IPS-NIHi11 (cell line): ENCODE measurements at regions not wholly inside any gene's neighbourhood (a gene's known extent, or its start where the extent isn't known, plus 50 kb on each side); places are given as distances from the start of the nearest gene placed in this dataset.

Experiments used
- DNase-seq: peaks from one replicate; pipeline ENCODE4 v3.0.0; 2012; ENCODE audit warnings: mixed read lengths, low spot score

DNA sequence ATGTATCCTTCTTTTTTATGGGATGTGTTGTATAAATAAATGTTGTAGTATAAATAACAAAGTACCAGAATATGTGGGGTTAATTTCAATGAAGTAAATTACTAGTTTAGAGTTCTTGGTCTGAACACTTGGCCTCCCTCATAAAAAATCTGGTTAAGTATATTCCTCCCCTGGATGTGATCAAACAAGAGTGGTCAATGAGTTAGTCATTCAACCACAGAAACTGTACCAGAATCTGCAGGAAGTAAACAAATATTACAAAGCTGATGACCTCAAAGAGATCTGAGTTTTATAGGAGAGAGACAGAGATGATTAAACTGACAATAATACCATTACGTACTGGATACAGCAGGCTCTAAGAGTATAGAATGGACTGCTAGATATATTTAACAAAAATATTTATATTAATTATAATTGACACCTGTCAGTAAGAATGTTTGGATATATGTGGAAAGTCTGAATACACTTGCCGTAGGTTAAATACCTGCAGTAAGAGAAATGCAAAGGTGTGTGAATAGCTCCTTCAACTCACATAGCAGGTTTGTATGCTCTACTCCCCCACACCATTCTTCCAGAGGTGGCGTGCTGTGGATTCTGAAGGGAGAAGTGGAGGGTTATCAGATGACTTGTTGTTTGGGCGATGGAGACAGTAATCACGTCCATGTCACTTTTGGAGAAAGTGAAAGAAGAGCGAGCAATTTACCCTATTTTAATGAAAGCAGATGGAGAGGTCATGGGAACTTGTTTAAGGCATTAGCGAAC is 108.3 kb upstream of the LRATD1 start:
- DNase-seq = no peak

DNA sequence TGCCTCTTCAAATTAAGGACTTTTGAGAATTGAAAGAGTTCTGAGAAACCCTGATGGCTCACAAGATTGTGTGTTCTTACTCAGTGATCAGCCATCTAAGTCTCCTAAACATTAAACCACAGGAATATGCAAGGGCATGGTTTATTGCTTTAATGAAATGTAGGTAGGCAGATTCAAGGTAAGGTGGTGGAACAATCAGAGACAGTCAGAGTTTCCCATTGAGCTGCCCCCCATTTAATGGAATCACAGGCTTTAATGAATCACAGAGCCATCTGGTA is 107.8 kb upstream of the LRATD1 start:
- no peak for DNase-seq

DNA sequence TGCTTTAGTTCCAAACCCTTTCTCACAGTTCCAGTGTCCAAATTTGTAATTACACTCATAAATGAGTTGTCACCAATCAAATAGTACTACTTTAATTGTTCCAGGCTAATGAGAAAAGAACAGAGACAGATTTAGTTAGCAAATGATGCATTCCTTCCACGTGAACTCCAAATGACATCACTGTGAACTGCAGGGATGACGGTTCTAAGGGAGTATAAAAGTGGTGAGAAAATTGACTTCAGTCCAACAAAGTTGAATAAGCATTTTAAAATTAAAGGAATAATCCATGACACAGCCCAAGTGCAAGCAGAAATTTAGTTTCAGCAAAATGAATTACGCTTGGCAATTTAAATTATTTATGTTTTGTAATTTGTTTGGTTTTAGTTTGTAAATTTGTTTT is 102.0 kb upstream of the LRATD1 start:
- no peak for DNase-seq

DNA sequence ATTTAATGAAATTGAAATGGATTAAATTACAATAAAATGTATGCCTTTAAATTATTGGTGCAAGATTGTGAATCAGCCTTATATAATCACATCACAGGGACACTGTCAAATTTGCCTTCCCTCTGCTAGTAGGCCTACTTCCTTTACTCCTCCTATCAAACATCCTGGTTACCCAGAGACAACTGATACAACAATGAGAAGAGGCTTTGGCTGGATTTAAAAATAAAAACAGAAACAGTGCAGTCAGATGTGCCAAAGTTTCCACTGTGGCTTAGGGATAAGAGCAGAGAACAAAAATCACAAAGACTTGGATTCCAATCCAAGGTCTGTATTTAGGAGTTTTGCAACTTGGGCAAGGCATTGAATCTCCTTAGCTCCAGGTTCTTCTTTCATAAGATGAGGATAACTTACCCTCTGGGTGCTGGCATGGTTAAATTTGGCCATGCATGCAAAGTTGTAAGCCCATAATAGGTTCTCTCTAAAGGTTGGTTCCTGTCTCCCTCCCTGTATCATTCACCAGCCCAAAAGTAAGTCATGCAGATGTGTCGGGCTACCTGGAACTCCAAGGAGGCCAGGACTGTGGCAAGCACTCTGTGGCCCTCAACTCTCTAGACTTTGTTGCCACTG is 99.3 kb upstream of the LRATD1 start:
- no peak for DNase-seq

DNA sequence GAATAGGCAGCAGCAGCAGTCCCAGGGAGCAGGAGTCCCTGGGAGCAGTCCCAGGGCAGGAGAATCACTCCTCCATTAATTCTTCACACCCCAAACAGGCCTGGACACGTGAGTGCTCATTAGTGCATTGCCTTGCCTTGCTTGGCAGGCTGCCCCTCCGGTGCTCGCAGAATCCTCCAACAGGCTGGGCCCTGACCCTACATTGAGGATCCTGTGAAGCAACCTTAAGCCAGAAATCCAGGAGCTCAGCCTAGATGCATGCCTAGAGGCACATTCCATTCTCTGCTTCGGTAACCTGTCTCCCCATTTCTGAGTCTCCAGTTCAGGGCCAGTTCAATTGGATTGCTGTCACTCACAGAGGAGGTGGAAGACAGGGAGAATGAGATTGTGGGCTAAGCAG is 97.4 kb upstream of the LRATD1 start:
- DNase-seq = no peak

DNA sequence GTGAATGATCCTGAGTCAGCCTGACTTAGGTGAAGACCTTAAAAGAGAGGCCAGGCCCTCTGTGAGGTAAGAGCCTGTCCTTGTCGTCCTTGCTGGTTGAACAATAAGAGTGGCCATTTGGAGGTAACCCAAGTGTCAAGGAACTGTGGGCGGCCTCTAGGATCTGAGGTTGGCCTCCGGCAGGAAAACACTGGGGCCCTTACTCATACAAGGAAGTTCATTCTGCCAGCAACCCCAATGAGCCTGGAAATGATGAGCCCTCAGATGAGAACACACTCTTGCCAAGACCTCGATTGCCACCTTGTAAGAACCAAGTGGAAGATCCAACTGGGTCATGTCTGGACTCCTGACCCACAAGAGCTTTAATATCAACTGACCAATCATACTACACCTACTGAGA is 95.5 kb upstream of the LRATD1 start:
- DNase-seq = no peak

DNA sequence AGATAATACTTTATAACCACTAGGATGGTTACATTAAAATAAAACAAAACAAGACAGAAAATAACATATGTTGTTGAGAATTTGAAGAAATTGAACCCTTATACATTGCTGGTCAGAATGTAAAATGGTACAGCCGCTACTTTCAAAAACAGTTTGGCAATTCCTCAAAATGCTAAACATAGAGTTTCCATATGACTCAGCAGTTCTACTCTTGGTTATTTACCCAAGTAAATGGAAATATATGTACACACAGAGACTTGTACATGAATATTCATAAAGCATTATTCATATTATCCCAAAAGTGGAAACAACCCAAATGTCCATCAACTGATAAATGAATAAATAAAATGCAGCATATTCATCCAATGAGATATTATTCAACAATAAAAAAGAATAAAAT is 92.5 kb upstream of the LRATD1 start:
- DNase-seq = no peak

DNA sequence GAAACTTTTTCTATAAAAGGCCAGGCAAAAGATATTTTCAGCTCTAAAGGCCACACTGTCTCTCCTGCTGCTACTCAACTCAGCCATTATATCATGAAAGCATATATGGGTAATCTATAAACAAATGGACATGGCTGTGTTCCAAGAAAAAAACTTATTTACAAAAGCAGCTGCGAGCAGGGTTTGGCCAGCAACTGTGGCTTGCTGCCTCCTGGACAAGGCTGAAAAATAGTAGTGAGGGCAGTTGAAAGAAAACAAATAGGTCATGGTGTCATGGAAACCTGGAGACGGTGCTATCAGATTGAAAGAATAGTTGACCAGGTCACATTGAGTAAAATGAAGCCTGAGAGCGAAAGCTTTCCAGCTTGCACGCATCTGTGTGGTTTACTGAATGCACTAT is 89.2 kb upstream of the LRATD1 start:
- DNase-seq = no peak

DNA sequence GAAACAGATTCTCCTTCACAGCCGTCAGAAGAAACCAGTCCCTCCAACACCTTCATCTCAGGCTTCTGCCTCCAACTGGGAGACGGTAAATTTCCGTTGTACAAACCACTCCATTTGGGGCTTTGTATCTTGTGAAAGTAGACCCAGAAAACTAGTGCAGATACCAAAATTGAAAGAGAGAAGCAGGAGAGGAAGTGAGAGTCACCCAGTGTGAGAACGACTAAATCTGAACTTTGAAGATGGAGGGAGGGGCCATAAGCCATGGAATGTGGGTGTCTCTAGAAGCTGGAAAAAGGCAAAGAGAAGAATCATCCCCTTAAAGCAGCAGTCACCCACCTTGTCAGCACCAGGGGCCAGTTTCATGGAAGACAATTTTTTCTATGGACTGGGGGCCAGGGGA is 88.3 kb upstream of the LRATD1 start:
- DNase-seq = no peak

DNA sequence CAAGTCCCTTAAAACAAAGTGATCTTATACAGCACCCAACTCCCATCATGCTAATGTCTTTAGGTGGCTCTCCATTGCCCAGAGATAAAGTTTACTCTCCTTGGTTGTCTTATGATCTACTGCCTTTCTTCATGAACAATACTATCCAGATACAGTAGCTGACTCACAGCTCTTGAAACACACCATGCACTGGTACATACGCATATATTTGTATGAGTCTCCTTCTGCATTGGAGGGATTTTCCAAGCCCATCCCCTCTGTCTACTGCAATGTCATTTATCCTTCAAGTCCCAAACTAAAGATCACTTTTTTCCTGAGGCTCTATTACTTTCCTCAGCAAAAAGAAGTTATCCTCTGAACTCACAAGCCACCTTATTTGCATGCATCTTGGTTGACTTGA is 84.7 kb upstream of the LRATD1 start:
- DNase-seq = no peak

DNA sequence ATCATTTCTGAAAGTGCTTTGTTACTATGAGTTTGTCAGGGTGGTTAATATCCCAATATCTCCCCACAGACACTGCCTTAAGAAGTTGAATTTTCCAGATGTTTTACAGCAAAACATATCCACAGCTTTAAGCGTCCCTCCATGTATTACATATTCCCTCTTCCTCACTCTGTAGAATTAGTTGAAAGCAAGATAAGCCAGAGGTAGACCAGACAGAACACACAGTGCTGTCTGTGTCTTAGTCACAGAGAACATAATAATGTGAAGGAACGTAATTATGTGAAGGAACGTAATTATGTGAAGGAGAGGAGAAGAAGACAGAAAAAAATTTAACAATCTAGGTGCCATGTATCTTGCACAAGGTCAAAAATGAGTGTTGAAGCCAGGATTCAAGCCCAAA is 81.9 kb upstream of the LRATD1 start:
- no peak for DNase-seq

DNA sequence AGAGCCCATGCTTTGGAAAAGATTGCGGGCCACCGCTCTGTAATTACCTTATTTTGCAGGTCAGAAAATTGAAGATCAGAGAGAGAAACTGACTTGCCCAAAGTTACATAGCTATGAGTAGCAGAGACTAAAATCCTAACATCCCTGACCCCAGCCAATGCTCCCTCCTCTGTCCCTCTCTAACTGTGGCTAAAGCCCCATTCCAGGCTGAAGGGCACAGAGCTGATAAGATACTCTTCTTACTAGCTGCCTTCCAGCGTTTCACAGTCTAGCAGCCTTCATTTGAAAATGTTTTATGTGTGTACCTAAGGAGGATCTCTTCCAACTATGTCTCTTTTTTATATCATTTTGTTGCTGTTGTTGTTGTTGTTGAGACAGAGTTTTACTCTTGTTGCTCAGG is 81.4 kb upstream of the LRATD1 start:
- DNase-seq = no peak

DNA sequence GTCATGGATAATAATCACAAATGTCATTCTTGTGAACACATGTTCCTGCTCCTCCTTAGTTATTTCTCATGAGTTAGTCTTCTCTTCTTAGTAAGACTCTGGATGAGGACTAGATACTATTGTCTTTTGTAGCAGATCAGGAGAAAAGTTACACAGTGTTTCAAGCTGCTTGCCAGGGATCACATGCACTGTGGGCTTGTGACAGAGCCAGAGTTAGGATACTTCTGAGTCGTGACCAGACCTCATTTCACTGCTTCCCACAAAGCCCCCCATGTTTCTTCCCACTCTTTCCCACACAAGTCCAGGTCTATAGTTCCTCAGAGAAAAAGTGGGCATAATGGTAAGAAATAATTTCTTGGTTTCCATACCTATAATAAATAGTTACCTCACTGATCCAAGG is 80.2 kb upstream of the LRATD1 start:
- DNase-seq = no peak

DNA sequence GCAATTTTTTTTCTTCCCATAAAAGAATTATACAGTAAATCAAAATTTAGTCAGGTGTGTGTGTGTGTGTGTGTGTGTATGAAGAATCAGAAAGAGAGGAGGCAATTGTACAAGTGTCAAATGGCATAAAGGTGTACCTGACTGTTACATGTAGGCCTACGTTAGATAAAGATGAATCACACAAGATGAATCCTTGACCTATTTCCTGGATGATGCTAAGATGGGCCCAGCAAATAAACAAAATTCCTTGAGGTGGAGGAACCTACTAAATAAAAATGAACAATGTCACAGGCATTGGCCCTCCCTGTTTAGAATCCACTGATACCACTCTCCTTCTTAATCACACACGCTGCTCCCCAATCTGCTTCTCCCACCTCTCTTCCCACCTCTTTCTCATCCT is 79.7 kb upstream of the LRATD1 start:
- DNase-seq = no peak

DNA sequence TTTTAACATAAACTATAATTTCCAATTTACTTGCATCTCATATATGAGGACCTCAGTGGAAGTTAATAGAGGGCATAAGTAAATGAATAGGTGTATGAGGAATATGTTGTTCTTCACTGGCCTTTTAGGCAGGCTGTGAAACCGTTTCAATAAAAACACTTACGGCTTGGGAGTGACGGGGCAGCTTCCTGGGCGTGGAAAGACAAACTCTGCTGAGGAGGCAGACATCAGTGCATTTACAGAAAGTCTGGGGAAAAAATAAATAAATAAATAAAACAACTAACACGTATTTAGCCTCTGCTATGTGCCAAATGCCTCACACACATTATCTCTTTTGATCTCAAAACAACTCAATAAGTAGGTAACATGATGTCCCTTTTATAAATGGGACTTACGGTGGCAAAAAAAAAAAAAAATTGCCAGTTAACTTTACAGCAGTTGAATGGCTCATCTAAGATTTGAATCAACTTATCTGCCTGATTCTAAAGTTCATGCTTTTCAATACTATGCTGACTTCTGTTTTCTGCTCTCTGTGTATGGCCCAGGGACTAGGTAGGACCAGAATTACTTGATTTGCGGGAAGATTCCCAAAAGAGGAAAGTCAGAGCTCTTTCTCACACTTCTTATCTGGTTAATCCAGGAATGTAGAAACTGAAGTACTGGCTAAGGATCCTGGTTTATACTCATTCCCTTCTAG is 77.5 kb upstream of the LRATD1 start:
- no peak for DNase-seq

DNA sequence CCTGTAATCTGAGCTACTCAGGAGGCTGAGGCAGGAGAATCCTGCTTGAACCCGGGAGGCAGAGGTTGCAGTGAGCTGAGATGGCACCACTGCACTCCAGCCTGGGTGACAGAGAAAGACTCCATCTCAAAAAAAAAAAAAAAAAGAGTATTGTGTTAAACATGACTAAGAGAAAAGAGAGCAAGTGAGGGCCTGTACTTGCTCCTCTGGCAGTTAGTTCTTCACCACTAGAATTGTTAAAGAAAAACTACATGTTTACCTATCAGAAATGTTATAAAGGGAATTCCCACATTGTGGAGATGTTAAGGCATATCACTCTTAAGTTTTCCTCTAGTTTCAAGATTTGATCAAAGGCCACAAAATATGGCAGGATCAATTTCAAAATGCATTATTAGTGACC is 75.4 kb upstream of the LRATD1 start:
- no peak for DNase-seq

DNA sequence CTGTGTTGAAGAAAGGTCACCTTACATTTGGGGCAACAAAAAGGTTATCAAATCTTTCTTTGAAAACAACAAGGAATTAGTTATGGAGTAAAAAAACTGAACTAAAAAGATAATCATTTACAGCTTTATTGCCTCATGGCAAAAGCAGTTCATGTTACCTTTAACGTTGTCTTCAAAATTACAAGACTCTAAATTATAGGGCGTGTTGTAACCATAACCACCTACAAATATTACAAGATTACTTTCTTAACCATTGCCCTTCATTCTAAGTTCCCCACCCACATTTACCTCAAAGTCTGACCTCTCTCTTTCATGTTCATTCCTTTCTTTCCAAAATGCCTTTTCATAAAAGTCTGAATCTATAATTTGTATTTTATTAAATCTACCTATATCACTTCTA is 74.6 kb upstream of the LRATD1 start:
- no peak for DNase-seq

DNA sequence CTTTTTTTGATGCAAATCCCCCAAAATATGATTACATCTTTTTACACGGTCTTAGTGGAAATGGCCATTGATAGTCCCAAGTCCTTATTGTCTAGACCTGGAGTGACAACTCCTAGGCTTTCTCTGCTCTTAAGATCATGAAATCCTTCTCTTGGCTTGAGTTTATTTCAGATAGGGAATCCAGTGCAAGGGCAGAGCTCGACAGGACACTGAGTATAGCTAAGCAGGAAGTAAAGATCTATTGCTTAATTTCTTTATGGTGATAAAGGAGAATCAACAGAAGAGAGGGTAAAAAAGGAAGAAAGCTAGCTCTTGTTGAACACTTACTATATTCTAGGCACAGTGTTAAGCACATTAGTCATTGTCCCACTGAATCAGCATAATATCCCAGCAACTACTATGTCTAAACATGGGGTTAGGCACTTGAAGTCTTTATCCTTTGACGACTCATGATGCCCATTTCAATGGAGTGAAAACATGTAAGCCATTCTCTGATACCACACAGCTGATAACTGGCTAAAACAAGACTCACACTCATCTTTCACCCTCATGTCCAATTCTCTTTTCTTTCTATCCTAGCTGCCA is 74.1 kb upstream of the LRATD1 start:
- DNase-seq = no peak

DNA sequence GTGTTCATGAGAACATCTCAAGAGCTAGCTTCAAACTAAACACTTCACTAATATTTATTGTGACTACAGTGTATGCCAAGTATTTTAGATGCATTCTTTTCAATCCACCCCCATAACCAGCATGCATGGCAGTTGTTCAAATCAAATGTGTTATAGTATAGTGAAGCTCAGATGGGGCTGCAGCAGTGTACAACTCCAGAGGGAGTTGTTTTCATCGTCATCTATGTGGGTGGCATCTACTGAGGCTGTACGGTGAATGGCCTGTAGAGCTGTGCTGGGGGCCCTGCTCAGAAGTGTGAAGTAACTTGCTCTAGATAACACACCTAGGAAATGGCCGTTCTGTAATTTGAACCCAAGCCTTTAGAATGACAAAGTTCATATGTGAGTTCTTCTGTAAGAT is 71.8 kb upstream of the LRATD1 start:
- no peak for DNase-seq

DNA sequence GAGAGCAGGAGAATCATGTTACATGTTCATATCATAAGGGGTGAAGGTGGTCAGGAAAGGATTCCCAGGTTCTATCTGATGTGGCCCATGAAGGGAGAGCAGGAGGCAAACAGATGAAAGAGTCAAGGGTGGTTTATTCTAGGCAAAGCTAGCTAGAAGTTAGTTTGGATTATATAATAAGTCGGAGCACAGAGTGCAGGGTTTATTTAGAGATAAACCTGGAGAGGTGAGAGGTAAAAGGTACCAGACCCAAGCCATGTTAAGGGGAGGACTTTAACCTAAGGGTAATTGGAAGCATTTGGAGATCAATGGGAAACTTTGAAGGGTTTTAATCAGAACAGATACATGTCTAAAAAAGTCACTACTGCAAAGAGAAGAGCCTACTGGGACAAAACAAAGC is 69.2 kb upstream of the LRATD1 start:
- DNase-seq = no peak

DNA sequence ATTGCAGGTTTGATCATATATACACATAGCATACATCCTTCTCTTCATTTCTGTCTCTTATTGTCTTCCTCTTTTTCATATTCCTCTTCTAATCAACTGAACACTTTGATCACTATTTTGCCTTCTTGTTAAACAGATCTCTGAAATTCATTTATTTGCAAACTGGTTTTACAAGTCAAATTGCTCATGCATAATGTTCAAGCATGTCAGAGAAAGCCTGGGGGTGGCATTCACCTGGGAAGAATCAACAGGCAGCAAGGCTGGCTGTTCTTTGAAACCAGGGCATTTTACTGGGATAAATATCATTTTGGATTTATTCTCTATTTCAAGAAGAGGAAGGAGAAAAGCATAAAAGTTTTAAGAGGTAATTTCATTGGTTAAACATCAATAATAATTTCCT is 66.9 kb upstream of the LRATD1 start:
- DNase-seq = no peak

DNA sequence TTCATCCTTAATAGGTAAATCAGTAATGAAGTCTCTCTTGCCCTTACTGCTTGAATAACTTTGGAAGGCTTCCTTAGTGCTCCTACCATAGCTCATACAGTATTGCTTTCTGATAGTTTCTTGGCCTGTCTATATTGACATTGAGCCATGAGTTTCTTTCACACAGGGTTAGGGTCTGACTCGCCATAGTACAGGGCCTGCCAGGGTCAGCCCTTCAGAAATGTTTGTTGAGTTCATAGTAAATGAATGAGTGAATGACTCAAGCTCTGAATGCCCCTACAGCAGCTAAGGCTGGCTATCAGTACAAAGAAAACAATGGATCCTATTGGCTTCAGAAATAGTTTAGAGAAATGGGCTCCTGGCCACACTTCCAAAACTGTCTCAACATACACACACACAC is 65.0 kb upstream of the LRATD1 start:
- DNase-seq = no peak

DNA sequence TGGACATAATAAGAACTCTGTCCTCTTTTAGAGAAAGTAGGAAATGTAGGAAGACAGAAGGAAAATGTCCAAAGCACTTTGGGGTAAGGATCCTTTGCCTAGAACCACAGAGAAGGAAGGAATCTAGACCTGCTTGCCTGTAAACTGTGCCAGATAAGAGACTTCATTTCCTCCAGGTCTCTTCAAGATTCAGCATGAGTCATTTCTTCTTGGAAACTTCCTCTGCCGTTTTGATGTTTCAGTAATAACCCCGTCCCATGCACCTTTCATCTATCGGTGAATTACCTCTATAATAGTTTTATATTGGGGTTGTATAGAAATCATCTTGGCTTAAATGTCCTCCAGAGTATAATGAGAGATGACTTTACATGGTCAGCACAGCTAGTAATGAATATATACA is 63.2 kb upstream of the LRATD1 start:
- no peak for DNase-seq

DNA sequence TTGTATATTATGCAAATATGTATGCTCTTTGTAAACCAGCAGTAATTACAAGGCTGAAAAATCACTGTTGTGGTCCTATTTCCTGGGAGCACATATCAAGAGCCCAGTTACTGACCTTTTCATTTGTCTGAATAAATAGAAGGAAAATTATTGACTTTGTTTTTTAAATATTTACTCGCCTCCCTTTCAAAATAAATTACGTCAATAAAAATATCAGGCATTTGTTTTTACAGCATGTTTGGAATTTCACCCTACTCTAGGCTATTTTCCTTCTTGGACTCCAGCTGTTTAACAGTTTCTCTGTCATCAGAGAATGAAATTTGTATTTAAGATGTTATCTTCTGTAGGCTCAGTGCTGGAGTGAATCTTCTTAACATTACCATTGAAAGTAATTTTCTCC is 59.9 kb upstream of the LRATD1 start:
- DNase-seq = no peak
